ENCODE measurements at regions not wholly inside any gene's neighbourhood (a gene's known extent, or its start where the extent isn't known, plus 50 kb on each side); places are given as distances from the start of the nearest gene placed in this dataset.

DNA sequence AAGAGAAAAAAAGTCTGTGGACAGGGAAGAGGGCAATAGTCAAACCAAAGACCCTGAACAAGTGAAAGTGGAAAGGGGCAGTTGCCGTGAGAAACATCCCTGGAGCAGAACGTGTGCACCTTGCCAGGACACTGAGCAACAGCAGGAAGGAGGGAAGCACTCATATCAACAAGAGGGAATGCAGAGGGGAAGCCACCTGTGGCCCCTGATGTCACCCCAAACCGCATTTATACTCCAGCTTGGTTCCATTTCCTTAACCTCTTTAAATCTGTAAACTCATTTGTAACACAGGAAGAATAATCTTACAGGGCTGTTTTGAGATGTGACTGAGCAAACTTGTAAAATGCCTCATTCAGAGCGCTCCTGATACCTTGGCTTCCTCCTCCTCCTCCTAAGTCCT, 698.8 kb downstream of the DIAPH3 start:
- TF ChIP-seq, protein P1, sequence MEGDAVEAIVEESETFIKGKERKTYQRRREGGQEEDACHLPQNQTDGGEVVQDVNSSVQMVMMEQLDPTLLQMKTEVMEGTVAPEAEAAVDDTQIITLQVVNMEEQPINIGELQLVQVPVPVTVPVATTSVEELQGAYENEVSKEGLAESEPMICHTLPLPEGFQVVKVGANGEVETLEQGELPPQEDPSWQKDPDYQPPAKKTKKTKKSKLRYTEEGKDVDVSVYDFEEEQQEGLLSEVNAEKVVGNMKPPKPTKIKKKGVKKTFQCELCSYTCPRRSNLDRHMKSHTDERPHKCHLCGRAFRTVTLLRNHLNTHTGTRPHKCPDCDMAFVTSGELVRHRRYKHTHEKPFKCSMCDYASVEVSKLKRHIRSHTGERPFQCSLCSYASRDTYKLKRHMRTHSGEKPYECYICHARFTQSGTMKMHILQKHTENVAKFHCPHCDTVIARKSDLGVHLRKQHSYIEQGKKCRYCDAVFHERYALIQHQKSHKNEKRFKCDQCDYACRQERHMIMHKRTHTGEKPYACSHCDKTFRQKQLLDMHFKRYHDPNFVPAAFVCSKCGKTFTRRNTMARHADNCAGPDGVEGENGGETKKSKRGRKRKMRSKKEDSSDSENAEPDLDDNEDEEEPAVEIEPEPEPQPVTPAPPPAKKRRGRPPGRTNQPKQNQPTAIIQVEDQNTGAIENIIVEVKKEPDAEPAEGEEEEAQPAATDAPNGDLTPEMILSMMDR (conservative IDR thresholded peaks at IDR 0.05; ENCODE audit: low read depth in 2 of 2) = no peak
- TF ChIP-seq JUNB (IDR thresholded peaks at IDR 0.05; ENCODE audit: unreplicated experiment) (no peak), POLR2AphosphoS5 (IDR thresholded peaks at IDR 0.05; ENCODE audit: low read depth) (no peak)
- TF ChIP-seq, protein P2, sequence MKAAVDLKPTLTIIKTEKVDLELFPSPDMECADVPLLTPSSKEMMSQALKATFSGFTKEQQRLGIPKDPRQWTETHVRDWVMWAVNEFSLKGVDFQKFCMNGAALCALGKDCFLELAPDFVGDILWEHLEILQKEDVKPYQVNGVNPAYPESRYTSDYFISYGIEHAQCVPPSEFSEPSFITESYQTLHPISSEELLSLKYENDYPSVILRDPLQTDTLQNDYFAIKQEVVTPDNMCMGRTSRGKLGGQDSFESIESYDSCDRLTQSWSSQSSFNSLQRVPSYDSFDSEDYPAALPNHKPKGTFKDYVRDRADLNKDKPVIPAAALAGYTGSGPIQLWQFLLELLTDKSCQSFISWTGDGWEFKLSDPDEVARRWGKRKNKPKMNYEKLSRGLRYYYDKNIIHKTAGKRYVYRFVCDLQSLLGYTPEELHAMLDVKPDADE (IDR thresholded peaks at IDR 0.05) = no peak
- TF ChIP-seq, protein P3, sequence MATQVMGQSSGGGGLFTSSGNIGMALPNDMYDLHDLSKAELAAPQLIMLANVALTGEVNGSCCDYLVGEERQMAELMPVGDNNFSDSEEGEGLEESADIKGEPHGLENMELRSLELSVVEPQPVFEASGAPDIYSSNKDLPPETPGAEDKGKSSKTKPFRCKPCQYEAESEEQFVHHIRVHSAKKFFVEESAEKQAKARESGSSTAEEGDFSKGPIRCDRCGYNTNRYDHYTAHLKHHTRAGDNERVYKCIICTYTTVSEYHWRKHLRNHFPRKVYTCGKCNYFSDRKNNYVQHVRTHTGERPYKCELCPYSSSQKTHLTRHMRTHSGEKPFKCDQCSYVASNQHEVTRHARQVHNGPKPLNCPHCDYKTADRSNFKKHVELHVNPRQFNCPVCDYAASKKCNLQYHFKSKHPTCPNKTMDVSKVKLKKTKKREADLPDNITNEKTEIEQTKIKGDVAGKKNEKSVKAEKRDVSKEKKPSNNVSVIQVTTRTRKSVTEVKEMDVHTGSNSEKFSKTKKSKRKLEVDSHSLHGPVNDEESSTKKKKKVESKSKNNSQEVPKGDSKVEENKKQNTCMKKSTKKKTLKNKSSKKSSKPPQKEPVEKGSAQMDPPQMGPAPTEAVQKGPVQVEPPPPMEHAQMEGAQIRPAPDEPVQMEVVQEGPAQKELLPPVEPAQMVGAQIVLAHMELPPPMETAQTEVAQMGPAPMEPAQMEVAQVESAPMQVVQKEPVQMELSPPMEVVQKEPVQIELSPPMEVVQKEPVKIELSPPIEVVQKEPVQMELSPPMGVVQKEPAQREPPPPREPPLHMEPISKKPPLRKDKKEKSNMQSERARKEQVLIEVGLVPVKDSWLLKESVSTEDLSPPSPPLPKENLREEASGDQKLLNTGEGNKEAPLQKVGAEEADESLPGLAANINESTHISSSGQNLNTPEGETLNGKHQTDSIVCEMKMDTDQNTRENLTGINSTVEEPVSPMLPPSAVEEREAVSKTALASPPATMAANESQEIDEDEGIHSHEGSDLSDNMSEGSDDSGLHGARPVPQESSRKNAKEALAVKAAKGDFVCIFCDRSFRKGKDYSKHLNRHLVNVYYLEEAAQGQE (IDR thresholded peaks at IDR 0.05; ENCODE audit: unreplicated experiment) = no peak

All from GM23338 (cell line).